GM19468 (cell line): ENCODE measurements at regions not wholly inside any gene's neighbourhood (a gene's known extent, or its start where the extent isn't known, plus 50 kb on each side); places are given as distances from the start of the nearest gene placed in this dataset.
"Not testable (repeated sequence)": the region's sequence is repeated elsewhere in the genome, so short reads cannot be mapped to it uniquely, and the experiment has no call there.

ENCODE experiments used
- ATAC-seq: cut with Tn5 transposase; IDR thresholded peaks from one replicate; pipeline ENCODE4 v1.9.1; 2021; ENCODE audit warnings: mild to moderate bottlenecking, moderate library complexity, moderate number of reproducible peaks; ENCODE audit not compliant: unreplicated experiment; ENCODE audit errors: extremely low read depth

DNA sequence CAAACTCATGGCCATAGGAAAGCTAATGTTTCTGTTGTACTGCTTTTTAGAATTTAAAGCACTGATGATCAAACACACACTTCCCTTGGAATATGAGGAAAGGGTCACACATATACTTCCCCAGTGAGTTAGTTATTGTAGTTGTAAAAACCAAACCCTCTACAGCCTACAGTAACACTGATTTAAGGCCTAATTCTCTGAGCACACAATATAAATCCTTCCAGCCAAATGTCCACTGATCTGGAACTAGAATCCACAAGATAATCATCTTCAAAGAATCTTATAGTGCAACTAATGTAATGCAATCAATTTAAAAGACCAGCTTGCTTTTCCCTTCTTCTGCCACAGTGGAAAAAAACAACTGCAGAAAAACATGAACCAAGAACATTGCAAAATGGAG lies 219.3 kb downstream of the CAAP1 start:
- ATAC-seq: no peak

DNA sequence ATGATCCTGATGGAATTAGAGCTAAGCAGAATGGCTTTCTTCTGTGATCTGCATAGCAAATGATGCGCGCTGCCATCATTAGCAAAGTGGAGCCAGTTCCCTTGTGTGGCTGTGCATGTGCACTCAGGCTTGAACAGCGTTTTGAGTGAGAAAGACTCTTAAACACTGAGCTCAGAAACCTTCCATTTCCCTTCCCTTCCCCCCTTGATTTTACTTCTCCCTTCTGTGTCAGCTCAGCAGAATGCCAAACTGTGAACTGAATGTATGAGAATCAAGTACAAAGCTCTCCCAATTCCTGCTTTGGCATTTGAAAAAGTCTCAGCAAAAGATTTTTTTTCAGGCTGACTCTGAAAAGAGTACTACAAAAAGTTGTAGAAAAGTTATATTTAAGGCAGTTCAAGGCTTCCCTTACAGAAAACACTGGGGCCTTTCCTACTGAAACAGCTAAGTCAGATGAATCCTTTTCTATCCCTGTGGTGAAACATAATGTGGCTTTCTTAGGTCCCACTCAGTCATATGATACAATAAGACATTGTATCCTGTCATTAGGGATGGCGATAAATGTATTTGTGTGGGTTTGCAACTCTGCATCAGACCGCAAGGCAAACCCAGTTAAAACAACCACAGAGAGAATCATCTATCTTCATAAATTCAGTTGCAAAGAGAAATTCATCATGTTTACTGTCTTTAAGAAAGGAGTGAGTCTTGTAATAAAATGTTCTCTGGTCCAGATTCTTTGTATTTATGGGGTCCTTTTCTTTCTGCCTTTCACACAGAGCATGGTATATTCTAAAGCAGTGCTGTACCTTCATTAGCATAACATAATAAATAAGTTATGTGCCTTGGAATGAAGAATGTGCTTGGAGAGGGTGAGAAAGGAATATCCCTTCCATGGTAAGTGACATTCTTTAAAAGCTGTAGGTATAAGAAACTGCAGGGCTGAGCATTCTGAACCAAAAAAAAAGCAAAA lies 222.6 kb downstream of the CAAP1 start:
- no peak for ATAC-seq

DNA sequence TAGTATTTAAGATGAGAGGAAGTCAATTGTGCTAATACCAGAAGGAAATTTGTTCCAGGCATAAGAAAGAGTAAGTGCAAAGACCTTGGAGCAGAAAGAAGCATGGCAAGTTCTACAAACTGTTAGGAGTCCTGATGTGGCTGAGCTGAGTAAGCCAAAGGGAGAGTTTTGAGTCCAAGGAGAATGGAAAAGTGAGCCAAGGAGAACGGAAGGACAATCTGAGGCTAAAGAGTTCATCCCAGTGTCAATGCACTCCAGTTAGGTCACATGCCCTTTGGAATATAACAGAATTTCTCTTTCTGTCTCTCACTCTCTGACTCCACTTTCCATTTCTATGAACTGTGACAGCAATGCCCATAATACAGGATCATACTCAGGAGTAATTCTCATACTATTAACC lies 224.7 kb downstream of the CAAP1 start:
- ATAC-seq: no peak

DNA sequence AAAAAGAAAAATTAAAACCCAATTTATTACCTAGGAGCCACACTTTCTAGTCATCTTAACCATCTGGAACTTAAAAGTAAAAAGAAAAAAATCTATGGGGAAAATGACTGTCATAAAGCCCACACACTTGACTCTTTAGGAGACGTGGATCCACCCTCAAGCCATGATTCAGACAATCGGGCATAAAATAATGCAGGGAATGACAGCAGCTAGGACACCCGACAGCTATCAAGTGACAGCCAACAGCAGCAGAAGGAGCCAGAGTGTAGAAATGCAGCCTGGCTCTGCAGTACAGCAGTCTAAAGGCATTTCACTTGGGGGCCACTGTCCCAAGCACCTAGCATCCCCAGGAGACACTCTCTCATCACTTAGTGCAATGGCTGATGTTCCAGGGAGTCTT lies 226.9 kb downstream of the CAAP1 start:
- ATAC-seq: no peak

DNA sequence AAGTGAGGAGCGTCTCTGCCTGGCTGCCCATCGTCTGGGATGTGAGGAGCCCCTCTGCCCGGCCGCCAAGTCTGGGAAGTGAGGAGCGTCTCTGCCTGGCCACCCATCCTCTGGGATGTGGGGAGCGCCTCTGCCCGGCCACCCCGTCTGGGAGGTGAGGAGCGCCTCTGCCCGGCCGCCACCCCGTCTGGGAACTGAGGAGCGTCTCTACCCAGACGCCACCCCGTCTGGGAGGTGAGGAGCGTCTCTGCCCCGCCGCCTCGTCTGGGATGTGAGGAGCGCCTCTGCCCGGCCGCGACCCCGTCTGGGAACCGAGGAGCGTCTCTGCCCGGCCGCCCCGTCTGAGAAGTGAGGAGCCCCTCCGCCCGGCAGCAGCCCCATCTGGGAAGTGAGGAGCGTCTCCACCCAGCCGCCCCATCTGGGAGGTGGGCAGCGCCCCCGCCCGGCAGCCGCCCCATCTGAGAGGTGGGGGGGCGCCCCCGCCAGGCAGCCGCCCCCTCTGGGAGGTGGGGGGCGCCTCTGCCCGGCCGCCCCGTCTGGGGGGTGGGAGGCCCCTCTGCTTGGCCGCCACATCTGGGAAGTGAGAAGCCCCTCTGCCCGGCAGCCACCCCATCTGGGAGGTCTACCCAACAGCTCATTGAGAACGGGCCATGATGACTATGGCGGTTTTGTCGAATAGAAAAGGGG lies 228.4 kb downstream of the CAAP1 start:
- ATAC-seq: not testable (repeated sequence)

DNA sequence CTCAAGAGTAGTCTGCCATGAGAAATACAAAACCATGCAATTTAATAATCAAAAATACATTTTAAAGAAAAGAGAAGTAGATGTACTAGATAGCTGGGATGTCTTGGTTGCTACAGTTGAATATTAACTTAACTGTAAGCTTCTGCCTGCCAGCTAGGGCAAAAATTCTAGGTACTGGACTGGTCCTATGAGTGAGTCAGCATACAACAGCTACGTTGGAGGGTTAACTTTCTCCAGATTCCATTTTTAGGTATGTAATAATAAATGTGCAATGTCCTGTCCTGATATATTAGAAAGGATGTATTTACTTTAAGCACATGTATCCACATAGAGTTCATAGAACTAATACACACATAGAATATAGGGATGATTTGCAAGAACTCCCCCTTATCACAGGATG lies 230.1 kb downstream of the CAAP1 start:
- no peak for ATAC-seq

DNA sequence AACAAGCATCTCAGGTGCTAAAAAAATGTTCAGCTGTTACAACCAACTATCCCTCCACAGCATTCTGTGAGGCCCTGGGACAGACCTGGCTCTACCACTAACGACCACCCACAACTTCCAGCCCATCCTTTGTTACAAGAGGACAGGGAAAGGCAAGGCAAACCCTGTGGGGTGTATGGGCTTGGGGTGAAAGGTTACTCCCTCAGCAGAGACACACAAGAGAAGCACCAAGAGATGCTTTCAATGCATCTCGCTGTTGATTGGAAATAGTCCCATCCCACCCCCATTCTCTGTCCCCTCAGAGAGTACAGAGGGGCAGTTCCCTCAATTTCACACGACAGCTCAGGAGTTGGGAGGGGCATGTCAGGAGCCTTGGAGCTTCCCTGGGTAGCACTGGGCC lies 234.1 kb downstream of the CAAP1 start:
- ATAC-seq: no peak

DNA sequence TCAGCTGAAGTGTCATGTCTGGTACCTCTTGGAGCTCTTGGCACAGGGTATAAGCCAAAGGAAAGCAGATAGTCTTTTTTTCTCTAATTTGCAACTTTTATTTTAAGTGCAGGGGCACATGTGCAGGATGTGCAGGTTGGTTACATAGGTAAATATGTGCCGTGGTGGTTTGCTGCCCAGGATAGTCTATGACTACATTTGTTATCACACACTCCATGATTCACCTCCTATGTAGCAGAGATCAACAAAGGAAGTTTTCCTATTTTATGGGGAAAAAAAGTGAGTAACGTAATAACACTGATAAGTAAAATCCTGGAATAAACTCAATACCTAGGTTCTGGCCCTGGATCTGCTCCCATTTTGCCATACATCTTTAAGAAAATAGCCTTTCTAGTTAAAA lies 234.6 kb downstream of the CAAP1 start:
- ATAC-seq: no peak

DNA sequence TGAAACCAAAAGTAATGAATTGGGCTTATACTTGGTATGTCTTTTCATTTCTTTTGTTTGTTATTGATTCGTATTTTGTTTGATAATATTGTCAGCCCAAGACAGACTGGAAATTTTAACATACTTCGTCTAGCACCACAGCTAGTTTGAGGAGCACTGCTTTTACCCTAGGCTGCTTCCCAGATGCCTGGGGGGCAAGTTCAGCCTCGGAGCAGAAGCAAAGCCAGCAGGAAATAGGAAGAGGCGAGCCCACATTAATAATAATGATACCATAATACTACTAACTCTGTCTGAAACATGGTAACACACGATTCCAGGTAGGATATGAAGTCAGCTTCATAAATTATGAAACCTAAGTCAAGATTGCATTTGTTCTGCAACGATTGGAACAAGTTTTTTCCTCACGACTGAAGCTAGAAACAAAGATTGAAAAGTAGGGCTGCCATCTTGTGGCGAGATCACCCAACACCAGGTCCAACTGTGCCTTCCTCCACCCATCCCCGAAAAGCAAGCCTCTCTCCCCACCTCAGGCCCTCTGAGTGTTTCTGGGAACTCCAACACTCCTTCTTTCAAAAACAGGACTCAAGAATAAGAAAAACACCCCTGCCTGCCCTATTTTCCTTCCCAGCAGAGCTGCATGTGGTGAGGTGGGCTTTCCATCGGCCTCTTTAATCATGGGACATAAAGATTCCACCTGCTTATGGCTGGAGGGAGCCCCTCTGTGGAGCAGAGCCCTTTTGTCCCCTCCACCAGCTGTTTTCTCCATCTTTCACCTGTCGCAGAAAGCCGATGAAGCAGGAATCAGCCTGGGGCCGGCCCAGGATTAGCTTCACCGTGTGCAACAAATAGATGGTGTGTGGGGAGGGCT lies 236.4 kb downstream of the CAAP1 start:
- ATAC-seq: no peak

DNA sequence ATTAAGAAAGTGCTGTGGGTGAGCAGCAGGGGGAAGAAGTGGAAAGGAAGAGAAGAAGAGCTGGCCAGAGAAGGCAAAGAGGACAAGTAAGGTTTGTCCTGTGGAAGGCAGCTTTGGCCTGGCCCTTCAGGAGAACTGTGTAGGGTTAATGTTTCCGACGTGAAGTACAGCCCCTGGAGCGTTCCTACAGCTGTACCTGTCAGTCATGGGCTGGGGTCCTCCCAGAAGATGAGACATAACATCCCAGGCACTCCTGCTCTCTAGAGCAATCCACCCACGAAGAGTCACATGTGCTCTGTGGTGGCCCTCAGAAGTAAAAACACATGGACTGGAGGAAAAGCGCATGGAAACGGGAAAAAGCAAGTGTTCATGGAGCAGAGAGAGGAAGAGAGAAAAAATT lies 237.4 kb downstream of the CAAP1 start:
- ATAC-seq: no peak

DNA sequence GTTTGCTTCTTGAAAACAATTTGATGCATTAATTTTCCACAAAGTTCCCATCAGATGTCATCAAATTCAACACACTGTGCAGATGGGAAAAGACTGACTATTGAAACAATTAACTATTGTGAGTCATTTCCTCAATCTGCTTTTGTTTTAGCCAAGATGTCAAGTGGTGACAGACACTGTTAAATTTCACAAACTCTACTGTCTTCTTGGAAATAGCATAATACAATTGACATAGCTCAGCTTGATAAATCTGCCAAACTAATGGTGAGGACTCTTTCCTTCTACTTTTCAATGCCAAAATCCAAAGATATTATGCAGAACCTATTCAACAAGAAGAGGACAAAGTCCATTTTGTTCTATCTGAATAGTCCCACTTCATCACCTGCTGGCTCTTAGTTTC lies 242.3 kb downstream of the CAAP1 start:
- ATAC-seq: no peak

DNA sequence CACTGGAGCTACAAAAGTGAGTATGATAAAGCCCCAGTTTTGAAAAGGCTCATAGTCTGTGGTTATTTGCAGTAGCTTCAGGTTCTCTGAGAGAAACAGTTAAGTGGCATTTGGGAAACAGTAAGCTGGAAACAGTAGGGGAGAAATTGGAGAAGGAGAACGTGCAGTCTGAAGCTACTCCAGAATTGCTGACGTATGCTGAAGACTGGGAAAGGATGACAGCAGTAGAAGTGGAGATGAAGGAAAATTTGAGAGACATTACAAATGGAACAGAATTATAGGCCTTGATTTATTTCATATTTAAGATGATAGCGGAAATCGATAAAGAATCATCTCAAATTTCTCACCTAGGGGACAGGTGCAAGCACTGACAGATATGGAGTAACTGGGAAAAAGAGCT lies 248.8 kb downstream of the CAAP1 start:
- no peak for ATAC-seq

DNA sequence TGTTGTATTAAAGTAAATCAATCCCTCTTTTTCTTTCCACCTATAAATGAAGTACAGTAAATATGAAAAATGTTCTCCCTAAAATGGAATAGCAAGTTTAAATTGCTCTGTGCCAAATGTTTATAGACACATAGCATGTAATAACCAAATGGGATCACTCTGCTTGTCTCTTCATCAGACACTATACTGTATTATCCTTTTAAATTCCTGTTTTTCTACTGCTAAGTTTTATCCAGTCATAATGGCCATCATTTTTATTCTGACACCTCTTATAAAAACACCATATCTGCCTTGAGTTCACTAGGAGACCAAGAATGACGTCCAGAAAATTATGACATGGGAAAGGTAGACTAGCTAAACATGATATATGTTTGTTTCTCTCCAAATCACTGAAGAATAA lies 252.8 kb downstream of the CAAP1 start:
- no peak for ATAC-seq

DNA sequence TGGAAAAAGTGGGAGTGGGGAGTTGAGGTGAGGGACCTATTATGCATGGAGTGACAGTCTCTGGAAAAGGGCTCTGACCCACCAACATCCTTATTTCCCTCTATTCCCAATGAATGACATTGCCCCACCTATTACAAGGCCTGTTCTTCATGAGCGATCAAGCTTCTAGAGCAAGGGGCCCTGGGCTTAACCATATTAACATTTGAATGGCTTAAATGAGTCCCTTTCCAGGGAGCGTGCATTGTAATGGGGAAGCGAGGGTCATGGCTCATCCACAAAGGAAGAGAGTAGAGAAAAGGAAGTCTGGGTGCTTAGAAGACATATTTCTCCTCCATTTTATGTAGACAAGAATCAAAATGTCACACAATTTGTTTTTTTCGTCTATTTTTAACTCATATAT lies 255.5 kb downstream of the CAAP1 start:
- ATAC-seq: no peak

DNA sequence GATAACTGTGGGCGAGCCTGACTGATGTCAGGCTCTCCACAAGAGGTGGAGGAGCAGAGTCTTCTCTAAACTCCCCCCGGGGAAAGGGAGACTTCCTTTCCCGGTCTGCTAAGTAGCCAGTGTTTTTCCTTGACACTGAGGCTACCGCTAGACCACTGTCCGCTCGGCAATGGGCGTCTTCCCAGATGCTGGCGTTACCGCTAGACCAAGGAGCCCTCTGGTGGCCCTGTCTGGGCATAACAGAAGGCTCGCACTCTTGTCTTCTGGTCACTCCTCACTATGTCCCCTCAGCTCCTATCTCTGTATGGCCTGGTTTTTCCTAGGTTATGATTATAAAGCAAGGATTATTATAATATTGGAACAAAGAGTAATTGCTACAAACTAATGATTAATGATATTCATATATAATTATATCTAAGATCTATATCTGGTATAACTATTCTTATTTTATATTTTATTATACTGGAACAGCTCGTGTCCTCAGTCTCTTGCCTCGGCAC lies 278.7 kb downstream of the CAAP1 start:
- ATAC-seq: not testable (repeated sequence)

DNA sequence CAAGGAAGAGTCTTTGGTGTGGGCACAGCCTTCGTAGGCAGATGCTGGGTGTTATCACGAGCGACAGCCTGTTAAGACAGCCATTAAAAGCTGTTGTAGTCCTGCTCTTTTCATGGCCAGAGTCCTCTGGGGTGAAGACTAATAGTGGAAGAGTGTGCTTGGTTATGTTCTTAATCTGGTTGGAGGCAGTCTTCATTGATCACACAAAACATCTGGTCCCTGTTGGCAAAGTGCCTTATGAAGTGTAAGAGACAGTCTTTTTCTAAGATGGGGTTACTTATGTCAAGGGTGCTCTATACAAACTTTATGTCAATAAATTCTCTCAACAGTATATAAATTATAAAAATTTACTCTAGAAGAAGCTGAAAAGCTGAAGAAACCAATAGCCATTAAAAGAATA lies 280.4 kb downstream of the CAAP1 start:
- ATAC-seq: no peak

DNA sequence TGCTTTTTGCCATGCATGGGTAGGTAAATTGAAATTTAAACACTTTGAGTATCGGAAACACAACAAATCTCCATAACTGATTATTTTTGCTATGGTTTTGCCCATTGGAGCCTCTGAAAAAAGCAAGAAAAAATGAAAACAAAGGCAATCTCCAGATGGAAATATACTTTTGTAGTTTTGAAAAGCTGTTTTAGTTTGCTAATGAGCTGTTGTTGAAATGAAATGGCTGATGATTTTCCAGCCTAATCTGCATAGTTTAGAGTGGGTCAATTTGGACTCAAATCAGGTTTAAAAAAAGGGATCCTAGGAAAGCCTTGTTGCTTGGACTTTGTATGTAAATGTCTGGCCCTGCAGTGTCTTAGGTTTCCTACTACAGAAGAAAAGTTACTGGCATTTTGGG lies 285.8 kb downstream of the CAAP1 start:
- no peak for ATAC-seq

DNA sequence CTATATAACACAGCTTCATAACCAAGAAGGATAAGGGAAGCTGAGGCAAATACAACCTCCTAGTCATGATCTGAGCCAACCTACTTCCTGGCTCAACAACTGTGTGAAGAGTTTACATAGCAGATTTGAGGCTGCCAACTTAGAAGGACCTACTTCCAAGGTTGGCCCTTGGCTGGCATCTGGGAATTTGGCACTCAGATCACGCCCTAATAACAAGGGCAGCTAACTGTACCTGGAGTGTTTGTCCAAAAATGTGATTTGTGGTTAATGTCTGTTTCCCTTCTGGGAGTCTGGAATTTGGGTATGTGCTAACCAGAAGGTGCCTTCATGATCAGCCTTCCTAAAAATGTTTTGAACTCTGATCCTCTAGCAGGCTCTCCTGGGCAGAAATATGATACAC lies 287.2 kb downstream of the CAAP1 start:
- no peak for ATAC-seq

DNA sequence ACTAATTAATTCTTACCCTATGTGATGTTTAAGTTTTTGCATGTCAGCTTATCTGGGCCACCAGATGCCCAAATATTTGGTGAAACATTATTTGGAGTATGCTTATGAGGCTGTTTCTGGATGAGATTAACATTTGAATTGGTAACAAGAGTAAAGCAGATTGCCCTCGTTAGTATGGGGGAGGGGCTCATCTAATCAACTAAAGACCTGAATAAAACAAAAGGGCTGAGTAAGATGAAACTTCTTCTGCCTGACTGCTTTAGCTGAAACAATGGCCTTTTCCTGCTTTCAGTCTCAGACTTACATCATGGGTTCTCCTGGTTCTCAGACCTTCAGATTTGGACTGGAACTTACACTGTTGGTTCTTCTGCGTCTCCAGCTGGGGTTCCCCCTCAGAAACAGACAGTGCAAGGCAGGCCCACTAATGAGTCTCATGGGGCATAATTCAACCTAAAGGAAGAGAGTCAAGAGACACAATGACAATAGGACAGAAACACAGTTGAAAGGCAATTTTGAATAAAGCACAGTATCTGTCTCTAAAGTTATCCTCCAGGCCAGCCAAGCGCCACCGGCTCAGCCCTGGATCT lies 288.4 kb downstream of the CAAP1 start:
- ATAC-seq: no peak

DNA sequence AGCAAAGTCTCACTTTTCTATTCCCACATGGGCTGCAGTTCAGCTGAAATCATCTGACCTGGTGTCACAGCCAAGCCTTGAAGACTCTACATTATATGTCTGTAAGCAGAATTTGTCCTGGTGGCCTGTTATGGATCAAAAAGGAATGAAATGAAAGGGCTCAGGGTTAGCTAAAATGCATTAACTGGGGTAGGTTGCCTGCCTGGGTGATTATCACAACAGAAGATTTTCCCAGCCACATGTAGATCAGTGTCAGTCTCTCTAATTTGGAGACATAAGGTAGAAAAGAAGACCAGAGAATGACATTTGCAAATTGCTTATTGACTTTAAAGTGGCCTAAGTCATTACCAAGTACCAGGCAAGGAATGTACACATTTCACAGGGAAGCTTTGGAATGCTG lies 289.0 kb downstream of the CAAP1 start:
- ATAC-seq: no peak
